ENCODE measurements at regions not wholly inside any gene's neighbourhood (a gene's known extent, or its start where the extent isn't known, plus 50 kb on each side); places are given as distances from the start of the nearest gene placed in this dataset.

- no peak for DNase-seq (ENCODE audit: low read depth, low spot score)
Observed at GRCh38 chr6:103080497-103080896, 1687.0 kb downstream of the GRIK2 start.

DNA sequence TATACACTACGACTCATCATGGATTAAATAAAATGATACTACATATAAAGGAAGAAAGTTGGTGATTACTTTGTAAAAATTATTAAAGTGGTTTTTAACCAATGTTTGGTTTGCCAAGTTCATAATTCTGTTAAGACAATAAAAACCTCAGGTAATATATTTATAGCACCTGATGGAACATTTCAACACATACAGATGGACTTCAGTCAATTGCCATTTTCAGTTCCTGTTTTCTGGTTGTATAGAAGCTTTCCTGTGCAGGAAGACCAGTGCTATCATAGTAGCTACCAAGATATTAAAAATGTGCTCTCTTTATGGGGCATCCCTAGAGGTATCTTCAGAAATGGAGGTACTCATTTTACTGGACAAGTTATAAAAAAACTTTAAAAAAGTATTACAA is 1686.4 kb downstream of the GRIK2 start:
- no peak for DNase-seq (ENCODE audit: low read depth, low spot score)

GRCh38 chr6:103062136-103062535 is 1668.6 kb downstream of the GRIK2 start:
- no peak for DNase-seq (ENCODE audit: low read depth, low spot score)

GRCh38 chr6:103047567-103047966 is 1654.1 kb downstream of the GRIK2 start:
- DNase-seq (ENCODE audit: low read depth, low spot score), result no peak

GRCh38 chr6:103042336-103042735 is 1648.8 kb downstream of the GRIK2 start:
- no peak for DNase-seq (ENCODE audit: low read depth, low spot score)

GRCh38 chr6:103036846-103037245 is 1643.3 kb downstream of the GRIK2 start:
- no peak for DNase-seq (ENCODE audit: low read depth, low spot score)

DNA sequence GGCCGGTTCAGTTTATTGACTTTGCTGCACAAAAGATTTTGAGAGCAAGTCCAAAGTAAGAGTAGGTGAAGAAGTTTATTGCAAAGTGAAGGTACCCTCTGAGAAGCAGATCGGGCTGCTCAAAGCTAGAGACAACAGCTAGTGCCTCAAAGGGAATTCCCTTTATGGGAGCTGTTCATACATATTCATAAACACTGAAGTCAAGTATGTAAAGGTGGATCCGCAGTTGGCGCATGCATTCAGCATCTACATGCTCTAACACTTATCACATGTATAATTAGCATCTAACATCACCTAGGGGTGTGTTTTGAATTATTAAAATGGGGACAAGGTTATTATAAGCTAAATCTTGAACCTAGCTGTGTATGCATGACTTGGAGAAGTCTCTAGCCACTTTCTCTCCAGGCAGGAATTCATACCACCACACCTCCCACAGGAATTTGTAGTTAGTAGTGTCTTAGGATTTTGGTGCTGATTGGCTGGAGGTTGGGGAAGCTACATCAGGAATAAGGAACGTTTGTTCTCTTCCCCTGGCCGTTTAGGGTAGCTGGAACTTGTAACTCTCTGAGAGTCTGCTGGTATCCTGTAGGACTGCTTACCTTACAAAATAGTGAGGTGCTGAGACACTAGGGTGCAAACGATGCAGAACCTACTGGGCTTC is 1633.9 kb downstream of the GRIK2 start:
- DNase-seq (ENCODE audit: low read depth, low spot score), result no peak

DNA sequence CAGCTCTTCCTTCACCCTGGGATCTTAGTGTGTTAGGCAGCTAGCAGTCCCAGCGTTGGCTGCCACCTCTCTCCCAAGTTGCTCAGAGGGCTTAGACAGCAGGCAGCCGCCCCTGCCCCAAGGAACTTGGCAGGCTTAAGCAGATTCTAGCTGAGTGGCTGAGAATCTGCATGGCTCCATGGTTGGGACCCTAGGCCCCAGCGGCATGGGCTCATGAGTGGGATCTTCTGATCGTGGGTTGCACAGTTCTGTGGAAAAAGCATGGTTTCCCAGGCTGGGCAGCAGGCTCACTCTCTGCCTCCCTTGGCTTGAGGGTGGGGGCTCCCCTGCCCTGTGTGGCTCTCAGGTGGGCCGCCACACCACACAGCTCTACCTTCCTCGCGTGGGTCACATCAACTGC is 1624.9 kb downstream of the GRIK2 start:
- DNase-seq (ENCODE audit: low read depth, low spot score), result no peak

DNA sequence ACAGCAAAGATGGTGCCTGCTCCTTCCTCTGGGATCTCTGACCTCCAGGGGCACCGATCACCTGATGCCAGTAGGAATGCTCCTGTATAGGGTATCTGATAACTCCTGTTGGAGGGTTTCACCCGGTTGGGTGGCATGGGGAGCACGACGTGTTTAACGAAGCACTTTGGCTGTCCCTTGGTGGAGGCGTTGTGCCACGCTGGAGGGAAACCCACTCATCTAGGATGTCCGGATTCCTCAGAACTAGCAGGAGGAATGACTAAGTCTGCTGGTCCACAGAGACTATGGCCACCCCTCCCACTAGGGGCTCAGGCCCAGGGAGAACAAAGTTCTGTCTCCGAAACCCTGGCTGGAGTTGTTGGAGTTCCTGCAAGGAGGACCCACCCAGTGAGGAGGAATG is 1624.4 kb downstream of the GRIK2 start:
- no peak for DNase-seq (ENCODE audit: low read depth, low spot score)

GRCh38 chr6:103011605-103012004 is 1618.1 kb downstream of the GRIK2 start:
- no peak for DNase-seq (ENCODE audit: low read depth, low spot score)

DNA sequence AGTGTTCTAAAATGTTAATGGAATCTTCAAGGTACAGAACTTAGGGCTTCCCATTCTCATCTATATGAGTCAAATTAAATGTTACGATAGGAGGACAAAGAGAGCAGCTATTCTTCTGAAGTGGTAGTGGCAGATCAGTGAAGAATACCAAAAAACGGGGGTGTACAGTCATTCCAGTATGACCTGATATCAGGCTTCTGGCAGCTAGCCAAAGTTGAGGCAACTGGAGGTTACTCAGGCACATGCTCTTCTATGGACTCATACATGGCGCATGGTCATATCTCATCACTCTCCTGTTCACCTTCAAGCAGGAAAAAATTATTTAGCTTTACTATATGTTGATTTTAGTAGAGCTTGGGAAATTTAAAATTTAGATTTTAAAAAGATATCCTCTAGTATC is 1608.8 kb downstream of the GRIK2 start:
- DNase-seq (ENCODE audit: low read depth, low spot score), result no peak

- DNase-seq (ENCODE audit: low read depth, low spot score), result no peak
Observed at GRCh38 chr6:103001724-103002123, 1608.2 kb downstream of the GRIK2 start.

DNA sequence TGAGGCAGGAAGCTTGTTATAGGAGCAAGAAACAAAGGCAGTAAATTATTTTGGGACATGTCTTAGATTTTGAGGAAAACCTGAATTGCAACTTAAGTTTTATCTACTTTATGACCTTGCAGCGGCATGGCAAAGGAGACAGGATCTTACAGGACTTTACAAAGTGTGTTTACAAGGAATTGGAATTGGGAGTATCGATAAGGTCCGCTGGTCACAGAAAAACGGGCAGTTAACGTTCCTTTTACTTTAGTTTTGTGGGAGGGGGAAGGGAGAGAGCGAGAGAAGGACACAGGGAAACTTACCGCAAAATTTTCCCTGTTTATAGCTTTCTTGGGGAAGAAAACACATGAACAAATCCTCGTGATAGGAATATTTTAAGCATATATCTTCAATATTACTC is 1607.2 kb downstream of the GRIK2 start:
- no peak for DNase-seq (ENCODE audit: low read depth, low spot score)

- DNase-seq (ENCODE audit: low read depth, low spot score), result no peak
Observed at GRCh38 chr6:102995491-102995890, 1602.0 kb downstream of the GRIK2 start.

DNA sequence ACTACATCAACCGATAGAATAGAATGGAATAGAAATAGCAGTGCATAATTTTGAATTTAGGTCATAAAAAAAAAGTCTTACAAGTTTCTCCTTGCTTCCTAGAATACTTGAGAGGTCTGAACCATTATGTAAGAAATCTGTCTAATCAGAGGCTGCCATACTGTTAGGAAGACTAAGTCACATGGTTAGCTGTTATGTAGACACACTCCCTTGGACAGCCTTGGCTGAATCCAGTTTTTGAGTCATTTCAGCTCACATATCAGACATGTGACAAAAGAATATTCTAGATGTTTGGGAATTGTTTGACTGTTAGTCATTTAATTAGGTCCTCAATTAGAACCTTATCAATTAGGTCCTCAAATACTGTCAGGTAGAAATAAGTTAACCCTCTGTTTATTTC is 1601.4 kb downstream of the GRIK2 start:
- DNase-seq (ENCODE audit: low read depth, low spot score), result no peak

GRCh38 chr6:102986086-102986485 is 1592.6 kb downstream of the GRIK2 start:
- DNase-seq (ENCODE audit: low read depth, low spot score), result no peak

- no peak for DNase-seq (ENCODE audit: low read depth, low spot score)
Observed at GRCh38 chr6:102984357-102984756, 1590.8 kb downstream of the GRIK2 start.

GRCh38 chr6:102981490-102982015 is 1588.0 kb downstream of the GRIK2 start:
- DNase-seq (ENCODE audit: low read depth, low spot score), result no peak

DNA sequence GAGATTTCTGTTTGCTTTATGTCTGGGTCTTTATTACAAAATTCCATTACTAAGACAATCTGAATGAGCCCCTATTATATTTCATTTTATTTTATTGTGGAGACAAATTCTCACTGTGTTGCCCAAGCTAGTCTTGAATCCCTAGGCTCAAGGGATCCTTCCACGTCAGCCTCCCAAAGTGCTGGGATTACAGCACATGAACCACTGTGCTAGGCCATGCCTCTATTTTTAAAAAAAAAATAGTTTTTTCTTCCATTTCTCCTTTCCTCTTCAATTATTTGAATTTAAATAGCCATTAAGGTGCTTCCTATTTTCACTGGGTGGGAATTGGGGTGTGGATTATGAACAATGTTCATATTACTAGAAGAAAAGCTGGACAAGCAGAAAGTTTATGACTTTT is 1587.4 kb downstream of the GRIK2 start:
- DNase-seq (ENCODE audit: low read depth, low spot score), result no peak

GRCh38 chr6:102961902-102962301 is 1568.4 kb downstream of the GRIK2 start:
- DNase-seq (ENCODE audit: low read depth, low spot score), result no peak

- DNase-seq (ENCODE audit: low read depth, low spot score), result no peak
Observed at GRCh38 chr6:102950967-102951366, 1557.5 kb downstream of the GRIK2 start.

DNA sequence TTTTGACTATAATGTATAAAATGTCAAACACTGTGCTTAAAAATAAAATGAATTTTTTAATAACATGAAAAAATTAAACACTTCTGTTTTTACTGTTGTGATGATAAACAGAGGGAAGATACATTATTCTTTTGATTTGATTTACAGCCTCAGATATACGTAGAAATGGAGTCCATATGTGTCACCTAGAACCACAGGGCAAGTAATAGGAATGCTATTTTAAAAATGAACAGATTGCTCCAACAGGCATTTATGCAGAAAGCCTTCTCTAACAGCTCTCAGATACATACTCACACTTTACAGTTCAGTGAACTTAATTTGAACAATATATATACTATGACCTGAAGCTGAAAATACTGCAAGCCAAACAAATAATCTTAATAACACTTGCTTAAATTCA is 1551.0 kb downstream of the GRIK2 start:
- no peak for DNase-seq (ENCODE audit: low read depth, low spot score)

GRCh38 chr6:102942206-102942605 is 1548.7 kb downstream of the GRIK2 start:
- no peak for DNase-seq (ENCODE audit: low read depth, low spot score)

DNA sequence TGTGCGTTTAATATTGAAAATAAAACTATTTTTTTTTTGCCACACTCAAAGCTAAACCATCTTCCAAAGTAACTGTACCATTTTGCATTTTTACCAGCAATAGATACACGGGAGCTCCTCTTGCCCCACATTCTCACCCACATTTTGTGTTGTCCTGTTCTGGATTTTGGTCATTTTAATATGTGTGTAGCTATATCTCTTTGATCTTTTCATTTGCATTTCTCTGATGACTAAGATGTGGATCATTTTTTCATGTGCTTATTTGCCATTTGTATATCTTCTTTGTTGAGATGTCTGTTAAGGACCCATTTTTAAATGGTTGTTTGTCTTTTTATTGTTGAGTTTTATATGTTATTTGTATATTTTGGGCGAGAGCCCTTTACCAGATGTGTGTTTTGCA is 1543.5 kb downstream of the GRIK2 start:
- no peak for DNase-seq (ENCODE audit: low read depth, low spot score)
